Esophagus (tissue), 2 donors: ENCODE measurements at regions not wholly inside any gene's neighbourhood (a gene's known extent, or its start where the extent isn't known, plus 50 kb on each side); places are given as distances from the start of the nearest gene placed in this dataset.

Source experiments
- H3K27ac ChIP-seq, 2 donors: one replicate each; pipeline ENCODE4 v1.5.1; 2013; ENCODE audit warnings: low read depth in 2 of 2, mild to moderate bottlenecking in 2 of 2, inconsistent platforms in 1 of 2, low read length in 1 of 2, moderate library complexity in 1 of 2
- H3K27me3 ChIP-seq, 2 donors: one replicate each; pipeline ENCODE4 v1.6.1; 2013; ENCODE audit warnings: low read length in 2 of 2, control low read depth in 1 of 2, mild to moderate bottlenecking in 1 of 2; ENCODE audit not compliant: insufficient read depth in 2 of 2, control insufficient read depth in 1 of 2
- H3K36me3 ChIP-seq, 2 donors: one replicate each; pipeline ENCODE4 v1.6.1; 2013; ENCODE audit warnings: low read length in 1 of 2; ENCODE audit not compliant: control insufficient read depth in 2 of 2, insufficient read depth in 2 of 2
- H3K4me1 ChIP-seq, 2 donors: one replicate each; pipeline ENCODE4 v1.6.1; 2013; ENCODE audit warnings: low read length in 1 of 2; ENCODE audit not compliant: control insufficient read depth in 2 of 2, insufficient read depth in 2 of 2
- H3K4me3 ChIP-seq, 2 donors: one replicate each; pipeline ENCODE4 v1.5.1; 2013; ENCODE audit warnings: low read length in 2 of 2, mild to moderate bottlenecking in 2 of 2, low read depth in 1 of 2, moderate library complexity in 1 of 2
- H3K9me3 ChIP-seq, 2 donors: one replicate each; pipeline ENCODE4 v1.6.1; 2013; ENCODE audit warnings: mild to moderate bottlenecking in 2 of 2, low read depth in 1 of 2, low read length in 1 of 2, moderate library complexity in 1 of 2; ENCODE audit not compliant: control insufficient read depth in 2 of 2, insufficient read depth in 1 of 2
- WGBS, 2 donors: extraction: QIAGEN DNeasy Blood & Tissue Kit; methylation state at CpG; one replicate each; pipeline ENCODE4 v1.1.7; 2013; 5-methylcytosine and 5-hydroxymethylcytosine counted together
- donor health status: healthy with polysubstance abuse.
- donor health status: Bipolar disorder and iron deficiency.

GRCh38 chr2:156647377-156648010 is 211.3 kb downstream of the GPD2 start:
- 70 to 81% methylated on average over 6 of the region's 6 CpGs for WGBS, 2 donors
- no peaks in the 10 kb centered on the region for H3K27me3 ChIP-seq
- H3K4me3 ChIP-seq, result no peak overlapping the region
- H3K4me1 ChIP-seq, result peaks cover 0 to 2% of the 10 kb centered on the region in 2 donors
- no peaks in the 10 kb centered on the region for H3K36me3 ChIP-seq
- no peak overlapping the region for H3K27ac ChIP-seq
- no peaks in the 10 kb centered on the region for H3K9me3 ChIP-seq

- no peak overlapping the region for H3K27ac ChIP-seq
- no peaks in the 10 kb centered on the region for H3K36me3 ChIP-seq
- H3K9me3 ChIP-seq, result no peaks in the 10 kb centered on the region
- H3K27me3 ChIP-seq, result no peaks in the 10 kb centered on the region
- peaks cover 0 to 2% of the 10 kb centered on the region in 2 donors for H3K4me1 ChIP-seq
- H3K4me3 ChIP-seq, result no peak overlapping the region
Observed at GRCh38 chr2:156648522-156648921, 212.3 kb downstream of the GPD2 start.

DNA sequence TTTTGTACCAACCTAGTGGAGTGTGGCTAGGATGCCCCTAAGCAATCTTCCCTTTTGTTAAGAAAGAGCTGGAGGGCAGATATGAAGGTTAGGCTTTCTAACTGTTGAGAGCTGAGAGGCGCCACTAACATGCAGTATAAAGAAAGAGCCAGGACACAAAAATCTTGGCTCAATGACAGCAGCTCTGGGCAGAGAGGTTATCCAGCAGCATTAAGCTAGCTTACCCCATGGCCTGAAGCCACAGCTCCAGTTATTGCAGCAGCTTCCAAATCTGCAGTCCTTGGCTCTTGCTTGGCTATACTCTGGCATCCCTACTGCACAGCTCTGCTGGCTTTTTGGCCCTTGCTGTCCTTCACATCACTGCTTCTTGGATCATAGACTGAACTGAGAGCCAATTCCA is 213.4 kb downstream of the GPD2 start:
- Histone ChIP-seq H3K36me3 (no peaks in the 10 kb centered on the region), H3K9me3 (no peaks in the 10 kb centered on the region), H3K4me1 (peaks cover 0 to 2% of the 10 kb centered on the region in 2 donors), H3K27ac (no peak overlapping the region), H3K4me3 (no peak overlapping the region), H3K27me3 (no peaks in the 10 kb centered on the region)
- WGBS, 2 donors, result 61 to 63% methylated on average over 1 of the region's 1 CpG

DNA sequence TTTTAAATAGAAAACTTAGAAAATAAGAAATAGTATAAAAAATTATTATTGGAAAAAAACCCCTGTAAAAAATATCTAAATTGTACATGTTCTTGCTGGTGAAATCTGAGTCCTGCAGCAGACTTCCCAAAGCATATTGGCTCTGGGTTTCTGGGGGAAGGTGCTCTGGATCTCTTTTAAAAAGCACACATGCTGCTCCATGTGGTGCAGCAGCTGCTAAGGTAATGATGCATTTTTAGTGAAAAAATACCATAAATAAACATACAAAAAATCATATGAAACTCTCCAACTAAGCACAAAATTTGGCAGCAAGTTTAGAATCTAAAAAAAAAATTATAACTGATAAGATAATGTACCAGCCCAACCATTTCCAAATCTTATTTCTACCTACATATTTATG is 216.5 kb downstream of the GPD2 start:
- H3K4me1 ChIP-seq, result peaks cover 0 to 2% of the 10 kb centered on the region in 2 donors
- H3K36me3 ChIP-seq, result no peaks in the 10 kb centered on the region
- no peak overlapping the region for H3K4me3 ChIP-seq
- no peaks in the 10 kb centered on the region for H3K27me3 ChIP-seq
- no peak overlapping the region for H3K27ac ChIP-seq
- no peaks in the 10 kb centered on the region for H3K9me3 ChIP-seq

DNA sequence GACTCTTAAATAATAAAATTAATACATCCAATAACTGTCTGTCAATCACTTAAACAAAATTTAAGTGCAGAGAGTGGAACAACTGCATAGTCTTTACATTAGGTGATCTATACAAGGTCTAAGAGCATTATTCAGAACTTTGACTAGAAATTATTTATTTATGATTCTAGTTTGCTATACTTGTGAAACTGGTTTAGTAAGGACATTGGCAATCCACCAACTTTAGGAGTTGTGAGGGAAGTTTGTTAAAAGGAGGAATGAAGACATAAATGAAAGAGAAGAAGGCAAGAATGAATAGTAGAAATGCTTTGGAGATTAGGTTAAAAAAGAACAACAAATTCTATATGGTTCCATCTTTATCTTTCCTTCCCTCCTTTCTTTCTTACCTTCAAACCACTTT is 217.5 kb downstream of the GPD2 start:
- no peak overlapping the region for H3K4me3 ChIP-seq
- peaks cover 0 to 2% of the 10 kb centered on the region in 2 donors for H3K4me1 ChIP-seq
- no peak overlapping the region for H3K27ac ChIP-seq
- no peaks in the 10 kb centered on the region for H3K9me3 ChIP-seq
- H3K27me3 ChIP-seq, result no peaks in the 10 kb centered on the region
- H3K36me3 ChIP-seq, result no peaks in the 10 kb centered on the region

GRCh38 chr2:156657809-156658208 is 221.6 kb downstream of the GPD2 start:
- no peak overlapping the region for H3K27ac ChIP-seq
- H3K27me3 ChIP-seq, result no peaks in the 10 kb centered on the region
- 81 to 89% methylated on average over 2 of the region's 2 CpGs for WGBS, 2 donors
- H3K4me3 ChIP-seq, result no peak overlapping the region
- H3K9me3 ChIP-seq, result no peaks in the 10 kb centered on the region
- H3K4me1 ChIP-seq, result no peaks in the 10 kb centered on the region
- no peaks in the 10 kb centered on the region for H3K36me3 ChIP-seq

DNA sequence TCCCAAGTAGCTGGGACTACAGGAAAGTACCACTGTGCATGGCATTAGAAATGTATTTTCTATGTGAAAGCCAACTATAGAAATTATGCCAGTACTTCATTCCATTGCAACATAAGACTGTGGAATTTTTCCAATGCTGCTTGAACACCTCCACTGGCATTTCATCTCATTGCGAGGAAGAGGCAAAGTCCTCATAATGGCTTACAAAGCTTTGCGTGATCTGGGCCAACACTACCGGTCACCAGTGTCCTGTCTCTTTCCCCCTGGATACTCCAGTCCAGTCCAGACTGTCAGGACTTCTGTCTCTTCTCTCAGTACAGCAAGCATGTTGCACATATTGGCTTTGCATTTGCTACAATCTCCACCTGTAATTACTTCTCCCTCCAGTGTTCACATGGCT is 223.5 kb downstream of the GPD2 start:
- Histone ChIP-seq H3K9me3 (no peaks in the 10 kb centered on the region), H3K4me3 (no peak overlapping the region), H3K36me3 (no peaks in the 10 kb centered on the region), H3K27me3 (no peaks in the 10 kb centered on the region), H3K4me1 (no peaks in the 10 kb centered on the region), H3K27ac (no peak overlapping the region)
- 91 to 100% methylated on average over 3 of the region's 3 CpGs for WGBS, 2 donors

GRCh38 chr2:156663757-156664409 is 227.7 kb downstream of the GPD2 start:
- 51 to 56% methylated on average over 1 of the region's 1 CpG for WGBS, 2 donors

DNA sequence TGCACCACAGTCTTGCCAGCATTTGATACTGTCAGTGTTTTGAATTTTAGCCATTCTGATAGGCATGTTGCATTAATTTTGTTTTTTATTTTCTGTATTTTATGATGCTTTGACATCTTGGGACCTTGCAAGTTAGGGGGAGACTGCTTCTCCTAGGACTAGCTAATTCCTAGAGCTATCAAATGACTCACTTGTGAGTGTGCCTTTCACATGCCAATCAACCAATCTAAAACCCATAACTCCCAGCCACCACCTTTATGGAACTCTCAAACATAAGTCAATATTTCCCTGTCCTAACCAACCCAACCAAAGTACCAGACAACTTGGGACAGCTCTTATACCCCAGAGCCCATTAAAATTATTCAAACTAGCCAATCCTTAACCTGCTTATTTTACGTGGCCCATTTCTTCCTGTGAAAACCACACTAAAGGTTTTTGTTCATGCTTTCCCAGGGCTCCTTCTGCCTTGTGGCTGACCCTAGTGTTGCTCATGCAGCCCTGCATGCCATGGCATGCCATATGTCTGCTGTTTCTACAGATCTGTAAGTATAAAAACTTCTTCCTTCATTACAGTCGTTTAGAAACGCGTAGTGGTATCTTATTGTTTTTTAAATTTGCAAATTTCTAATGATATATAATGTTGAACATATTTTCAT is 230.1 kb downstream of the GPD2 start:
- Histone ChIP-seq H3K27me3 (no peaks in the 10 kb centered on the region), H3K27ac (peak overlapping the region in 1 of 2 donors; percentile 14), H3K4me1 (no peaks in the 10 kb centered on the region), H3K9me3 (no peaks in the 10 kb centered on the region), H3K36me3 (no peaks in the 10 kb centered on the region), H3K4me3 (no peak overlapping the region)
- WGBS, 2 donors, result 50 to 74% methylated on average over 4 of the region's 4 CpGs

More at GRCh38 chr2:156663757-156664409, 227.7 kb downstream of the GPD2 start:
- H3K4me3 ChIP-seq, result no peak overlapping the region
- H3K27ac ChIP-seq, result no peak overlapping the region
- H3K27me3 ChIP-seq, result no peaks in the 10 kb centered on the region
- H3K9me3 ChIP-seq, result no peaks in the 10 kb centered on the region
- H3K36me3 ChIP-seq, result no peaks in the 10 kb centered on the region
- H3K4me1 ChIP-seq, result no peaks in the 10 kb centered on the region

GRCh38 chr2:156670104-156670503 is 233.9 kb downstream of the GPD2 start:
- 81 to 85% methylated on average over 2 of the region's 2 CpGs for WGBS, 2 donors

More at GRCh38 chr2:156670104-156670503, 233.9 kb downstream of the GPD2 start:
- Histone ChIP-seq H3K4me3 (no peak overlapping the region), H3K27me3 (no peaks in the 10 kb centered on the region), H3K9me3 (no peaks in the 10 kb centered on the region), H3K27ac (no peak overlapping the region), H3K36me3 (no peaks in the 10 kb centered on the region), H3K4me1 (no peaks in the 10 kb centered on the region)
